NCI-H1436 (cell line): ENCODE measurements at regions not wholly inside any gene's neighbourhood (a gene's known extent, or its start where the extent isn't known, plus 50 kb on each side); places are given as distances from the start of the nearest gene placed in this dataset.

Experiments used
- DNase-seq: peaks from one replicate; lab custom pipeline; 2025; lab: John Stamatoyannopoulos, UW

DNA sequence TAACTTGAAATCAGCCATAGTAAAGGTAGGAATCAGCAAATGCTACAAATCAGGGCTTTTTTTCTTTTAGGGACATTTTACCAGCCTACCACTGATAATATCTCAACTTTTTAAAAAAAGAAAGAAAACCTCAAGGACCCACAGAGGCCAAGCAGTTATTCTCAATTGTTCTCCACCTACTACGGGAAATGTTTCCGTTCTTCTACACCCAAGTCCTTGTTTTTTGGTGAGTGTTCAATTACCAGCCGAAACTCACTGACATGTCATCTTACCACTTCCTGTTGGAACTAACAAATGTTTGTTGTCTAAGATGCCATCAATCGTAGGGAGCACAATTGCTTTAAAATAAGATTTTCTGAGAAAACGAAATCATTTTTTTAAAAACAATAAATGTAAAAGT, 50.2 kb upstream of the CDK1 start:
- DNase-seq = no peak

DNA sequence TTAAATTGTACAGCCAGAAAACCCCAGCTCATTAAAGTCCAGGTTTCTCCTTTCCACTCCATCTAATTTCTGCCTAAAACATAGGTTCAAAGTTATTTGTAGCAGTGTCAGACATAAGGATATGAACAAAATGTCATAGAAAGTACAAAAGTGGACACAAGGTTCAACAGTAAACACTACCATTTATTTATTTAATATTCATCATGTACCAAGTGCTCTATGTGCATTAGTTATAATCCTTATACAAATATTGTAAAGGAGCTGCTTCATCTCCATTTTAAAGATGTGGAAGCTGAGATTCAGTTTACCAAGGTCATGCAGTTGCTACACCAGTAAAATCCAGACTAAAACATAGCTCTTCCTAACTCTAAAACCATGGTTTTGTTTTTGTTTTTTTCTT, 52.0 kb upstream of the CDK1 start:
- DNase-seq = no peak

DNA sequence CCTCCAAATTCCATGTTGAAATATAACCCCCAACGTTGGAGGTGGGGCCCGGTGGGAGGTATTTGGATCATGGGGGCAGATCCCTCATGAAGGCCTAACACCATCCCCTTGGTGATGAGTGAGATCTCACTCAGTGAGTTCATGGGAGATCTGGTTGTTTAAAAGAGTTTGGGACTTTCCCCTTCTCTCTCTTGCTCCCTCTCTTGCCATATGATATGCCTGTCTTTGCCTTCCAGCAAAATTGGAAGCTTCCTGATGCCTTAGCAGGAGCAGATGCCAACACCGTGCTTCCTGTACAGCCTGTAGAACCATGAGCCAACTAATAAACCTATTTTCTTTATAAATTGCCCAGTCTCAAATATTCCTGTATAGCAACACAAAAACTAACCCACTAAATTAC, 55.7 kb upstream of the CDK1 start:
- DNase-seq = no peak

DNA sequence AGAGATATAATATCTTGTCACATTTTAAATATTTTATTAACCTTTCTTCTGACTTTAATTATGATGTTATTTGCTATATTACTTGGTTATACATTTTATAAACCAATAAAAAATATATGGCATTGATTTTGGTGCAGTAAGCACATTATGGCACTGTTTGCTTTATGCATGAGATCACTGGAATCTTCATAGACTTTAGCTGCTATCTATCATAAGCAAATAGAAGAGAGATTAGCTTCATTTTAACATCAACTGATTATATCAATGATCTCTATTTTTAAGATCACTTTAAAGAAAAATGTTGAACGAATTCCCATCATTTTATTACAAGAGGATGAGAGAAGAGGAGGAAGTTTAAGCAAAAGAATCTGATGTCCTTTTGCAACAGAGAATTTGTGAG, 58.6 kb upstream of the CDK1 start:
- no peak for DNase-seq

DNA sequence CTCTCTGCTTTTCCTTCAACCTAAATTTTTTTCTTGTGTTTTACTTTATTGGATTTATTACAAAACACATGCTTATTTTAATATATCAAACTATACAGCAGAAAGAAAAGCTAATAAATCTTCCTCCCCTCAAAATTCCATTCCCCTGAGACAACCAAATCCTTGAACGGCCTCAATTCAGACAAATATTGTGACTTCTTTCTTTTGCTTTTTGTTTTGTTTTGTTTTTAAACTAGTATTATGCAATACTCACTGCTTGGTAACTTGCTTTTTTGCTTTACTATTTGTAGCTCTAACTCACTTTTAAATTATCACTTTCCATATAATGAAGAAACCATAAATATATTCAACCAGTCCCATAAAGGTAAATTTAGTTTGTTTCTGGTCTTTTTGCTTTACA, 59.4 kb upstream of the CDK1 start:
- no peak for DNase-seq

DNA sequence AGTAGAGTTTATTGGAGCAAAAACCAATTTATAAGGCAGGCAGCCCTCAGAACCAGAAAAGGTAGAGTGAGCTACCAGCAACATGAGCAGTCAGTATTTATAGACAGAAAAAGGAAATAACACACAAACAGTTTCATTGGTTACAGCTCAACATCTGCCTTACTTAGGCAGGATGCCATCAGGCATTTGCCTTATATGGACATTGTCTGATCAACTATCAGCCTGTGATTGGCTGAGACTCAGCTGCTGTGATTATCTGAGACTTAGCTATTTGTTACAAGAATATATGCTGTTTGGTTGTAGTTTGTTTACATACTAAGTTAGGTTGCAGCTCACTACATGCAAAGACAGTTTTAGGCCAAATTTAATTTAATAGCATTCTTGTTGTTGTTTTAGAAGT, 60.4 kb upstream of the CDK1 start:
- DNase-seq = no peak

DNA sequence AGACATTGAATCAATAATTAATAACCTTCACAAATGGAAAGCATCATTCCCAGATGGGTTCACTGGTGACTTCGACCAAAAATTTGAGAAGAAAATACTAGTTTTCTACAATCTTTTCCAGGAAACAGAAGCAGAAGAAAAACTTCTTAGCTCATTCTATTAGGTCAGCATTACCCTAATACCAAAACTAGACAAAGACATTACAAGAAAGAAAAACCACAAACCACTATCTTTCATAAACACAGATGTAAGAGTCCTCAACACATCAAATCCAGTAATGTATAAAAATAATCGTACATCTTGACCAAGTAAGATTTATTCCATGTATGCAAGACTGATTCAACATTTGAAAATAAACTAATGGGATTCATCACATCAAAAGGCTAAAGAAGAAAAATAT, 64.0 kb upstream of the CDK1 start:
- DNase-seq = no peak

DNA sequence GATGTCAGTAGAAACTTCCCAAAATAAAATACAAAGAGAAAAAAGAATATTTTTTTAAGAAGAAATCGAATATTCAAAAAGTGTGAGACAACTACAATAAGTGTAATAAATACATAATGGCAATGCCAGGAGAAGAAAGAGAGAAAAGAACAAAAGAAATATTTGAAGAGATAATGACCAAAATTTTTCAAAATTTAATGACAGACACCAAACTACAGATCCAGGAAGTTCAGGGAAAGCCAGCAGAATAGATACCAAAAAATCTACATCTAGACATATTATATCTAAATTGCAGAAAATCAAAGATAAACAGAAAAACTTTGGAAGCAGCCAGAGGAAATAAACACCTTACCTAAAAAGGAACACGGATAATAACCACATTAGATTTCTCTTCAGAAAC, 66.8 kb upstream of the CDK1 start:
- no peak for DNase-seq

DNA sequence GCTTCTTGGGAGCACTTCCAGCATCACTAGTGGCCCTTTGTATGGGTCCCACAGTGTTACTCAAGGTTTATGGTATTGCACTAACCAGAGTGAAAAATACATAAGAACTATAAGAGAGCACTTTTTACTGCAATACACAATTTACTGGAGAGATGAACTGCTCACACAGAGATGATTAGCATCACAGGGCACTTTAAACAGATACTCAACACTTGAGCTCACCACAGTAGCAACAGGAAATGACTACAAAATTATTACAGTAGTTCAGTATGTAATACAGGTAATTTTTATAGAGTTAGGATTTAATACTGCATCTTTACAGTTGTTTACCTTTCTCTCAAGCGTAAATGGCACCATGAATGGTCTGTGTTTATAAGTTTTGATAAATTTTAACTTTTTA, 68.2 kb upstream of the CDK1 start:
- no peak for DNase-seq

DNA sequence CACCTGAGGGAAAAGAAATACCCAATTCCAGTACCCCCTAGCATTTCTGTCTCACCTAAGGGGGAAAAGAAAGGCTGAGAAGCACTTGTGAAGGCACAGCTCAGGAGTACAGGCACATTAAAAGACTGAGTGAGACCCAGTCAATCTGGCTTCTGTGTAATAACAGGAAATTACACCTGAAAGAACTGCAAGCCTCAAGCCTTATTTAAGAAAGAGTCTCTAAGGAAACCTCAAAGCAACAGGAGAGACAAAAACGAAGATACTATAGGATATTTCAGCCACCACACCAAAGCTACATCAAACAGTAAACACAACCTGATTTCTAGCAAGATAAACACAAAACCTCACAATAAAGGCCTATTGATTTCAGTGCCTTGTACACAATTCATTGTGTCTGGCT, 69.6 kb upstream of the CDK1 start:
- DNase-seq = no peak

DNA sequence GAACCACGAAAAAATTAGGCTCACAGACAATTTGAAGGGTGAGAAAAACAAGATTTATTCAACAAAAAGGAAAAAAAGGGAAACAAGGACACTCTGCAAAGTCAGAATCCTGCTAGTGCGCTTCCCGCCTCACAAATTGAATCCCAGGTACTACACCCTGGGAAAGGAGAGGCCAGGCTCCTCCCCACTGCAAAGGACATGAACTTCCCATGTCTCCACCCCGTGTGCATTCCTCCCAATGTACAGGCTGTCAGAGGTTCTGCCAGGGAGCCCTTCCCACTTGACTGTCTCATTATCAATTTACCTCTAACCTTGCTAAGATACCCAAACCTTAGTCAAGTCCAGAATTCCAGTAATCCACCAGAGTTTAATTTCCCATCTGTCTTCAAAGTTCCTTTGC, 70.4 kb upstream of the CDK1 start:
- no peak for DNase-seq

DNA sequence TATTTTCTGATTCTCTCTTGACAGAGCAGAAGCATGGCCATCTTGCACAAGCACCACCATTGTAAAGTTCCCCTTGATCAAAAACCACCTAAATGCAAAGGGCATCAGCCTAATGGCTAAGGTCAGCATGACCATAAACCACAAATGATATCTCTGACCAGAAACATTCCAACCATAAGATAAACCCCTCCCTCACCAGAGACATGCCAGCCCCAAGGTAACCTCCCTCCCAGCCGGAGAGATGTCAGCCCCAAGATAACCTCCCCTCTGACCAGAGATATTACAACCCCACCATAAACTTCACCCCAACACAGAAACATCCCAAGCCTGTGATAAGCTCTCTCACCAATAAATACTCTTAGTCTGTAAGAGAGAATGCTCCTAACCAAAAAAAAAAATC, 72.1 kb upstream of the CDK1 start:
- no peak for DNase-seq

DNA sequence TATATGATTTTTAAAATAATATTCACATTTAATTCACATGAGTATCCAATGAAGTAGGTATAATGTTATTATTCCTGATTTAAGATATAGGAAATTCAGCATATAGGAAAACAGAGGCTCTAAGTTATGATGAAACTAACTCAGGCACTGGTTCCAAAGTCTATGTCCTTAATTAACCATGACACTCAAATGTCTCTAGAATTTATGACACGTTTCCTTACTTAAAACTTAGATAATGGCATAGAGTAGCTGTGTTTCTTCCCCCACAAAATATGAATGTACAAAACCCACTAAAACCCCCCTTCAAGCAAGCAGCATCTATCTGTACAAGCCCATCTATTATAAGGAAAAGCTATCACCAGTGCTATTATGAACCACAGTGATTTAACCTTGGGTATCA, 72.9 kb upstream of the CDK1 start:
- no peak for DNase-seq

DNA sequence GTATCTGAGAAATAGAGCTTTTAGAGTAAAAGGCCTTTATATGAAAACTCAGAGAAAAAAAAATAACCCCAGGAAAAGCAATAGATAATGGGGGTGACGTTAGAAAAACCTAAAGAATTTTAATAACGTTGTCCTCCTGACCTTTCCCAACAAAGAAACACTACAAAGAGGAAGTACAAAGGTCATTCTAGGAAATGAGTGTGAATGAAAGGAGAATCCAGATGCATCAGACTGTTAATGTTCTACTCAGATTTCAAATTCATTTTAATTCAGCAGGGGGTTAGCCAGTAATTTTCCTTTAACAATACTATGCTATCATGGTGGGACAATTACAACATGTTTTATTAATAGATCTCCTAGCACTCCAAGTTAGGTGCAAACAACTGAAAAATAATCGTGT, 73.8 kb upstream of the CDK1 start:
- peak; percentile 5 for DNase-seq

DNA sequence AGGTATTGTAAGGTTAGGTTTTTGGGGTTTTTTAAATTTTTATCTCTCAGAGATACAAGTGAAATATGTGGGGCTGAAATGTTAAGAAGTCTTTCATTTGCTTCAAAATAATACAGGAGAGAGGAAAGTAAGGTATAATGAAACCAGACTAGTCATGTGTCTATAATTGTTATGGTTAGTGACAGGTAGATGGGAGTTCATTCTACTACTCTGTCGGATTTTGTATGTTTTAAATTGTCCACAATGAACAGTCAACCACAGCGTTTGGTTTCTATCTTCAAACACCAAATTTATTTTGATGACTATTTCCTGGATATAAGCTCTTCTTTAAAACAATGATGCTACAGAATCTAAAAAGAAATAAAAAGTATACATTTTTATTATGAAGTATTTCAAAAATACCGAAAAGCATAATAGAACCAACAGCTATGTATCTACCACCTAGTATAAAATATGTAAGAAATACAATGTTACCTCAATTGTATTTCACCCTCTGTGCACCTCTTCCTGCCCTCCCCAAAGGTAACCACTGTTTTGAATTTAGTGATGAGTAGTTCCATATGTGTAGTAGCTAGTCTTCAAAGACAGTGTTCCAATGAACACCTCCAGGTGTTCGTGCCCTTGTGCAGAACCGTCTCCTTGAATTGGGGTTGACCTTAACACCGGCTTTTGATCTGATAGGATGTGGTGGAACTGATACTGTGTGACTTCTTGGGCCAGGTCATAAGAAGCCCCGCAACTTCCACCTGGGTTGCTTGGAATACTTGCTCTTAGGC, 74.8 kb upstream of the CDK1 start:
- no peak for DNase-seq

DNA sequence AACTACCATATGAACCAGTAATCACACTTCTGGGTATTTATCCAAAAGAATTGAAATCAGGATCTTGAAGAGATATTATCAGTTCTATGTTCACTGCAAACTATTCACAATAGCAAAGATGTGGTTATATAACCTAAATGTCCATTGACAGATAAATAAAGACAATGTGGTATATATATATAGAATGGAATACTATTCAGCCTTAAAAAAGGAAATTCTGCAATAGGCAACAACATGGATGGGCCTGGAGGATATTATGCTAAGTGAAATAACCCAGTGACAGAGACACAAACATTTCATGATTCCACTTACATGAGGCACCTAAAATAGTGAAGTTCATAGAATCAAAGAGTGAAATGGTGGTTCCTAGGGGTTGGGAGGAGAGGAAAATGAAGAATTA, 90.6 kb upstream of the CDK1 start:
- no peak for DNase-seq

DNA sequence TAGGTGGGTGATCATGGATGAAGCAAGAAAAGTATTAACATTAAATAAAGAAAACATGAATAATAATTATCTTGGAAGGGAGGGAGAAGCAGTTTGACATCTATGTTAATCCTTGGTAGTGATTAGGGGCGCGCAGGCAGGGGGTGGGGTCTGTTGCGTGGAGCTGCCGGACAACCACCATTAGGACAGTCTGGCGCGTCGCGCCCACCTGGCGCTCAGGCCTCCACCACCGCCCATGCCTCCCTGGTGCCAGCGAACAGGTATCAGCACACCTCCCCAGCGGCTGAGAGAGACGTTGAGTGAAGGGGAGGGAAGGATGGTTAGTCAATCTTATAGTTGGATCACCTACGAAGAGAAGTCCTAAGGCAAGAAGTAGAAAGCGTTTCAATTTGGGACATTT, 94.2 kb upstream of the CDK1 start:
- DNase-seq = no peak

DNA sequence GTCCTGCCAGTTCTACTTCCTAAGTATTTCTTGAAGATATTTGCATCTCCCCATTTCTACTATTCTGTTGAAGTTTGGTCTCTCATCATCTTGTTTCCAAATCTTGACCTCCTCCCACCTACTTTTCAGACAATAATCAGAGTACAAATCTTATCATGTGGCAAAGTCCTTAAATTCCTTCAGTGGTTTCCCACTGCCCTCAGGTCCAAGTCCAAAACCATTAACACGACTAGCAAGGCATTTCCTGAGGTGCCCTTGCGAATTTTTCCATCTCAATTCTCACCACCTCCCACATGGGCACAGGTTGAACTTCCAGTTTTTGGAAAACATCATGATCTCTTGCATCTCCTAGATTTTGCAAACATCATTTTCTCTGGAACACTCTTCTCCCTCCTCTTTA, 97.2 kb upstream of the CDK1 start:
- no peak for DNase-seq

DNA sequence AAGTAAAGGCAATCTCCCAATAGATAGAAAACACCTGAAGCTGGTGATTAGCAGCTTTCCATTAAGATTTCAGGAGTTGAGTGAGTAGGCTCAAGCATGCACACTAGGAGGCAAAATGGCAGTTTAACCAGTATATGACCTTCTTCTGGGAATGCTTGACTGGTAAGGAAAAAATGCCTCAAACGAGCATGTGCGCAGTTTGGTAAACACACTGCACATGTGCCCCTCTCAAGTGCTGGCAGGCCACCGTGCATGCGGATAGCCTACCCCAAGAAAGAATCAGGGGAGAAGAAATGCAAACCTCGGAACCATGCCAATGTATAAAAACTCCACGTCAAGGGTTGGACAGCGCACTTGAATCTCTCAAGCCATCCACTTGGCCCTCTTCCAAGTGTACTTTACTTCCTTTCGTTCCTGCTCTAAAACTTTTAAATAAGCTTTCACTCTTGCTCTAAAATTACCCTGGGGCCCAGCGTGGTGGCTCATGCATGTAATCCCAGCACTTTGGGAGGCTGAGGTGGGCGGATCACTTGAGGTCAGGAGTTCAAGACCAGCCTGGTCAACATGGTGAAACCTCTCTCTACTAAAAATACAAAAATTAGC, 98.8 kb upstream of the CDK1 start:
- DNase-seq = no peak

DNA sequence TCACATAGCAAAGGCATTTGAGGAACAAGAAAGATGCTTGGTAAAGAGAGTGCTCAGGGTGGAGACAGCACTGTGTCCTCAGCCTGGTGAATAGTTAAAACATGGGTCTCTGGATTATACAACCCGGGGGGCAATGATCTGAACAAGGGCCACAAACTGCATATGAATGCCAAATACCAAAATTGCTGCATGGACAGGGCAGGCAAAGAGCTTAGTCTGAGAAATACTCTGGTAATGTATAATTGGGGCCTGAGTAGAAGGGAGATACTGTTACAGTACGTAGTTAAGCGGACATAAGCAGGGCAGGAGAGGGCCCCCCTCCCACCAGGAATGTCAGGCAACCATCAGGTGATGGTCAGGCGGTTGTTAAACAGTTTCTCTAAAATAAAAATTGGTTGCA, 99.3 kb upstream of the CDK1 start:
- no peak for DNase-seq

DNA sequence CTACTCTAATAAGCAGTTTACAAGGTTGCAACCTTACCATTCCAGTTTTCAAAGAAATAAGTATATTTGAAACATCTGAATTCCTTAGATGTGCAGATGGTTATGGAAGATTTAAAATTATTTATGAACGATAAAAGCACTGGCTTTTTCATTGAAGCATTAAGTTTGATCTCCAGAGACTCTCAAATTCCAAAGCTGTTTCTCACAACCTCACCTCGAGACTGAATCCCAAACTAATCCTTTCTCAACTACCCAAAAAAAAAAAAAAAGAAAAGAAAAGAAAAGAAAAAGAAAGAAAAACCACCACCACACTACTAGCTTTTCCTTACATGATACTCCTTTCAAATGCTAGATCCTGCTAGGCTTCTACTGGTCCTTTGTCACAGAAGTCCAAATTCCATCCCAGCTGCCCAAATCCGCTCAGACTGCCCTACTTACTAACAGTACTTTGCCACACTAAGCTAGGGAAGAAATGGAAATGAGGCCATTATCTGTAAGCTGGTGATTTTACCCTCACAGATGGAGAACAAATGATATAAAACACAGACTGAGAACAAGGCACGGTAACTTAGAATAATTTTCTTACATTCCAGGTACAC, 100.6 kb upstream of the CDK1 start:
- no peak for DNase-seq

DNA sequence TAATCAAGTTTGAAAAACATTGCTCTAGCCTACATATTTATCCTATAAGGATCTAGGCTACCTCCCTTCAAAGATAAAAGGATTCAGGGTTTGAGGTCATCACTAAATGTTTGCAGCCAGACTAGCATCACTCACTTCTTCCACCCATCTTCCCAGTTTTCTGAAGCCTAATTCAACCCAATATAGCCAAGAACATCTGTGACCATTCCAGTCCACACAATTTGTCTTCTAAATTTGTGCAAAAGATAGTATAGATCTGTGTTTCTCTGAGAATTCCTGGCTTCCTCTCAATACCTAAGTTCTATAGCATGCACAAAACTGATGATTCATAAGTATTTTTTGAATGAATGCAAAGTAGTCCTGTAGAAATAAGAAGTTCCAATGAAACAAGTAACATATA, 103.0 kb upstream of the CDK1 start:
- DNase-seq = no peak

DNA sequence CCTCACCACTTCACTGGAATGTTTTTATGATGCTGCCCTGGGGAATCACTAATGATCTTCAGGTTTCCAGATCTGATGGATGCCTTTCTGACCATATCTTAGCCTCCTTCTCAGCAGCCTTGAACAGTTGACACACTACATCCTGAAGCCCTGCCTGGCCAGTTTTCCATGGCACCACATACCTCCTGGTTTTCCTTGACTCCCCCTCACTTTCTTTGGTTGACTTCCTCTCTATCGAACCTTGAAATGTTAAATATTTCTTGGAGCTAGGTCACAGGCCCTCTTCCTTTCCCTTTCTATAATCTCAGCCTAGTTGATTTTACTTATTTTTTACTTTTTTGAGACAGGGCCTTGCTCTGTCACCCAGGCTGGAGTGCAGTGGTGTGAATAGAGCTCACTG, 108.8 kb upstream of the CDK1 start:
- DNase-seq = no peak

DNA sequence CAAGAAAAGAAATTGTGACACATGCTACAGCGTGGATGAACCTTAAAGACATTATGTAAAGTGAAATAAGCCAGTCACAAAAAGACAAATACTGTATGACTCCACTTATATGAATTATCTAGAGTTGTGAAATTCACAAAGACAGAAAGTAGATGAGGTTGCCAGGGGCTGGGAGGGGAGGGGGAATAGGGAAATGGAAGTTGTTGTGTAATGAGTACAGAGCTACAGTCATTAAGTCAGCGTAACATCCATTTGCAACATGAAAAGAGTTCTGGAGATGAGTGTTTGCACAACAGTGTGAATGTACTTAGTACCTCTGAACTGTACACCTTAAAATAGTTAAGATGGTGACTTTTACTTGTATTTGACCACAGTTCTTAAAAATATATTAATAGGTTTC, 112.1 kb upstream of the CDK1 start:
- peak; percentile 15 for DNase-seq
